NCI-H524 treated with DMSO at 0.1 percent for 48 hours (cell line): ENCODE measurements at regions not wholly inside any gene's neighbourhood (a gene's known extent, or its start where the extent isn't known, plus 50 kb on each side); places are given as distances from the start of the nearest gene placed in this dataset.

Source experiments
- DNase-seq: peaks from one replicate; lab custom pipeline; 2025; lab: John Stamatoyannopoulos, UW

DNA sequence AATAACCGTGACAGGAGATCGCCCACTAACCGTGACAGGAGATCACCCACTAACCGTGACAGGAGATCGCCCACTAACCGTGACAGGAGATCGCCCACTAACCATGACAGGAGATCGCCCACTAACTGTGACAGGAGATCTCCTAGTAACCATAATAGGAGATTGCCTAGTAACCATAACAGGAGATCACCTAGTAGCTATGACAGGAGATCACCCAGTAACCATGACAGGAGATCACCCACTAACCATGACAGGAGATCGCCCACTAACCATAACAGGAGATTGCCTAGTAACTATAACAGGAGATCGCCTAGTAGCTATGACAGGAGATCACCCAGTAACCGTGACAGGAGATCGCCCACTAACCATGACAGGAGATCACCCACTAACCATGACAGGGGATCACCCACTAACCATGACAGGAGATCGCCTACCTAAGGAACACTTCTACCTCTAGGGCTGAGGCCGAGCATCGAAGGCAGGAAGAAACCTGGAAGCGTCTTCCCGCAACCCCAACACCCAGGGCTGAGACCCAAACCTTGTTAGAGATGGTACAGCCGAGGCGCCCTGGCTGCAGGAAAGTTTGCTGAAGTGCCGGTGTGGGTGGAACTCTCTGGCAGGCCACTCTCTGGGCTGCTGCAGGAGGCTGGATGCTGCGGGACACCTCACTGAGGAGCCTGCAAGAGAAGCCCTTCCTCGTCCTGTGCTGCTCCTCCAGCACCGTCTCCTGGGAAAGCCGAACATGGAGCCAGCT is 67.5 kb upstream of the THY1 start:
- no peak for DNase-seq

DNA sequence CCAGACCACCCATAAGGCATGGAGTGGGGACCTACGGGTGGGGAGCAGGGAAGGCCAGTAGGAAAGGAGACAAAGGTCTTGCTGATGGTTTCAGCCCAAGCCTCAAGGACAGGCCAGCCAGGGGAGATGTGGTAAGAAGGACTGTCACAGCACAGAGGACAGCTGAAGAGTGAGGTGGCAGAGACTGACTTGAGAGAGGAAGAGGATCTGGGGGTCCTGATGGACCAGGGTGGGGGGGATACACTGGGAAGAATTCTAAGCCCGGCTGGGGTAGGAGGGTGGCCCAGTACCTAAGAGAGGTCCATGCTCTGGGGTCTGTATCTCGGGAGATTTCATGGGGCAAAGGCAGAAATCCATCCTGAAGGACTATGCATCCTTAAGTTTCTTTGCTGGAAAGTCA is 66.1 kb upstream of the THY1 start:
- no peak for DNase-seq

DNA sequence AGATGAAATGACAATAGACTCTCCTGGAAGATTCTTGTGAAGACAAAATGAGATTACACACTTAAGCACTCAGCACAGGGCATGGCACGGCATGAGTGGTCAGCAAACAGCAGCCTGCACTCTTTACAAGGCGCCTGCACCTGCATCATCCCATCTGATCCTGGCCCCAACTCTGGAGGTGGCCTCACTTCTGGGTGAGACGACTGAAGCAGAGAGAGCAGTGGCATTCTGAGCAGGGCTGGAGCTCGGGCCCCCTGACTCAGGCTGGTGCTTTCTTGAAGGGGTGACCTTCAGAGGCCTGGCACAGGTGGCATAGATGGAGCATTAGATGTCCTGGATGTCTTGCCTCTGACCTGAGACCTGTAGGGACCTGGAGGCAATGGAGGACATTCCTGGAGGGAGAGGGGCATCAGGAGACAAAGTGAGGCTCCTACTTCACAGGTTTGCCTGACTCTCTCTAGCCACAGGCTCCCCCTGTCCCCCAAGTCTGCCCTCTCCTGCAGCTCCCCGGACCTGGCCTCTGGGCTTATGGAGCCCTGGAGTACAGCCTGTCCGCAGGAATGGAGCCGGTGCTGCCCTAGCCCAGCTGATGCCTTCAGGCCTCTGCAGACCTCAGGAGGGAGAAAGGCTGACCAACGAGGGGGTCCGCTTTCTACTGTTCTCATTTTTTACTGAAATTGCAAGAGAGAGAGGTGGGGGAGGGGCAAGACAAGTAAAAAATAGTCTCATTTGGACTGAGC is 65.5 kb upstream of the THY1 start:
- no peak for DNase-seq

DNA sequence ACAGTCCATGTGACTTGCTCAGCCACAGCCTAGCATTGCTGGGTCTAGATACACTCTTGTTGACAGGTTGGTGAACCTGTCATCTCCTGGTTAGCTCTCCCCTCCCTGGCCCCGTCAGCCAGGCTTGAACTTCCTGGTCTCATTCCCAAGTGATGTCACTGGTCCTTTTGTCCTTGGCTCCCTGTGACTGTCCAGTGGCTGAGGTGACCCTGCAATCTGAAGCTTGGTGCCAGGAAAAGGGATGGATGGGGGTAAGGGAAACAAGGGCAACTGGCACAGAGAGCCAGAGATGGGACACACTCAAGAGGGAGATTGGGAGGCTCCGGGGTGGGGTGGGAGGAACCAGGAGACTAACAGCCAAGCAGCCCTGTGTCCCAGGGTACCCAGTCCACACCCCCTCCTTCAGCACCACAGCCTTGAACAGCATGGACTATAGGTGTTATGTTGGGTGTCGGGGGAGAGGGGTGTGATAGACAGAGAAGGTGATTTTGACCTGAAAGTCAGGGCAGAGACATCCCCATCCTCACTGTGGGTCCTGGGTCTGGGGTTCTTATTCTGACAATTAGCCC is 63.8 kb upstream of the THY1 start:
- DNase-seq: no peak

DNA sequence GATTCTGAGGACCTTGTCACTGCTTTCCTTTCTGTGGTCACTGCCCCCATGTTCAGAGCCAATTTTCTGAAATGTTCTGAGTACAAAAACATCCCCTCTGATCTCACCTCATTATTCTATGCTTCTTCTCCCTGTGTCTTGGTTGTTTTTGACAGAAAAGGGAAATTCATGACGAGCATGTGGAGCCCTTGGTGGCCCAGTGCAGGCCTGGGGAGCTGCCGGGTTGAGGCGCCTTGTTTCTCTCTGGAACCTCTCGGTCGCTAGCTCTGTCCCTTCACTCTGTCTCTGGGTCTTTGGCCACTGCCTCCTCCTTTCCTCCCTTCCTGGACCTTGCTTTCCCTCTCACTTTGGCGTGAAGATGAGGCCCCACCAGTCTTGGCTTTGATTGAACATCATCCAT is 63.0 kb upstream of the THY1 start:
- no peak for DNase-seq

DNA sequence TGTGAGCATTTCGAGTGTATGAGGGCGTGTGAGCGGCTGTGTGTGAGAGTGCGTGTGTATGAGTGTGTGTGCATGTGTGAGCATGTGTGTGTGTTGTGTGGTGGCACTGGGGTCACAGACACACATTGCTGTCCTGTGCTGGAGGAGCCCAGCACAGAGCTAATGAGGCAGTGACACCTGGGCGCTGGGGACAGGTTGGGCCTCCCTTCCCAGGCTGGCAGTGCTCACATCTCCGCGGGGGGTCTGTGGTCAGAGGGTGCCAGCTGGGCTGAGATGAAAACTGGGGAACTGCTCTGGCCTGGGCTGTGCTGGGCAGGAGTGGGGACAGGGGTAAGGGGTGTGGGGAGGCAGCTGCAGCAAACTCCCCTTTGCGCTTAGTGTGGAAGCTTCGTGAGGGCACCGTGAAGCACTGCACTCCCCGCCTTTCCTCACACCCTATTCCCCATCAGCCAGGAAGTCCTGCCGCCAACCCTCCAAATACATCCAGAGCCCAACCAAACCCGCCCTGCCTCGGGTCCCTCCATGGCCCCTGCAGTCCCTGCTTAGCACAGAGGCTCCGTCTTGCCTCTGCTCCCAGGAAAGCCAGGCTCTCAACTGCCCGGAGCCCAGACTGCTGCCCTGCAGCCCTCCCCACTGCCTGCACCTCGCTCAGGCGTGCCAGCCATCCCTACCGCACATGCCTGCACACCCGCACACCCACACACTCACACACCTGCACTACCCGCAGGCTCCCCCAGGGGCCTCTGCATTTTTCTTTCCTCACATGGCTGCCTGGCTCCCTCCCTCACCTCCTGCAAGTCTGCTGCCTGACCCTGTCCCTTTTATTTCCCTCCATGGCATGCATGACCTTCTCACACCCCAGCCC is 62.0 kb upstream of the THY1 start:
- no peak for DNase-seq

DNA sequence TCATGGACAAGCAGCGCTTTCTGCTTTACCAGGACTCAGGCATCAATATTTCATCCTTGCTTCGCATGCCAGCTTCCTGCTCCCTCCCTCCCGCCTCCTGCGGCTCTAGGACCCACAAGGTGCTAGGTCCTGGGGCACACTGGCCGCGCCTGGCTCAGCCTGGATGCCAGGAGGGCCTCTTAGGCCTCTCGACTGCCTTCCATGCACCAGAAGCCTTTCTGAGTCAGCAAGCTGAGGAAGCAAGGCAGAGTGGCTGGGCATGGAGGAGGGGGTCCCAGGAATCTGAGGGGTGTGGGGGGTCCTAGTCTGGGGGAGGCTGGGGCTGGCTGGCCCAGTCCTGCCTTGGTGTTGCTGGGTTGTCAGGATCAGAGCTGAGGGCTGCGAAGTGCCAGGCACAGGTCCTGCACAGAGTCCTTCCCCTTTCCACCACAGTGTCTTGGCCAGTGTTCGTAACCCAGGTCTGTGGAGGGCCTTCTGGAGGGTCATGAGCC is 61.0 kb upstream of the THY1 start:
- no peak for DNase-seq

DNA sequence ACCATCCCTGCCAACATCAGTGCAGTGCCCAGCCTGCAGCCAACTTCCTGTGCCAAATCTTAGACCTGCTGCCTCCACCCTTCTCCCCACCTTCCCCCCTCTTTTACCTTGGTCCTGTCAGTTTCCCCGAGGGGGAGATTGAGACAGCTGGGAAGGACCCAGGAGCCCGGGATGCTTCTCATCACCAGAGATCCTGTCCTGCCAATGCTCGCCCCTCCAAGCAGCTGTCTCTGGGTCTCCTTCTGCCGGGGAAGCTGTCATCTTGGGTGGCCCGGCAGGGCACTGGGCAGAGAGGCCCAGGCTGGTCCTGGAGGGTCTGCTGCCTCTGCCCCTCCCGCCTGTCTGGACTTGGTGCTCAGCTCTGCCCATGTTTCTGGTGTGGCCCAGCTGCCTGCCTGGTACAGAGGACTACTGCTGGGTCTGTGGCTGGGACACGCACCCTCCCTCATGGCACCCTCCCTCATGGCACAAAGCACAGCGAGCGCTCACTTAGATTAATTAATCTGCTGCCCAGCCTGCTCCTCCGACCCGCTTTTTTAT is 60.4 kb upstream of the THY1 start:
- DNase-seq: no peak

DNA sequence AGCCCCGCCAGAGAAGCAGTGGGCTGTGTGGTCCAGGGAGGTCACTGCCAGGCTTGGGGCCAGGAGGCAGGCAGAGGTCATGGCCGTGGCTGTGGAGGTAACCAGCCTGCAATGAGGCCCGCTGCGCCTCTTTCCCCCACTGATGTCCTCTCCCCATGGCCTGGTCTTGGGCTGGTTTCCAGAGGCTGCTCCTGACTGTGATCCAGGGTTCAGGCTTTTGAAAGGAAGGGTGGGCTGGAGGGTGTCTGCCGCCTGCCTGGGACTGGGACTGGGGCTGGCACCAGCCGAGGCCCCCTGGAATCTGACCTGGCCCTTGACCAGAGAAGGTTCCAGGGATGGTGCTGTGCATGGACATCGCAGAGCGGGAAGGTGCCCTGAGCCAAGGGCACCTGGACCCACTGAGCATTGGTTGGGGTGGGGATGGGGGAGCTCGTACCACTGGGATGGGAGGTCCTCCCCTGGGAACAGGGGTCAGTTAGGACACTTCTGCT is 59.6 kb upstream of the THY1 start:
- DNase-seq: no peak

DNA sequence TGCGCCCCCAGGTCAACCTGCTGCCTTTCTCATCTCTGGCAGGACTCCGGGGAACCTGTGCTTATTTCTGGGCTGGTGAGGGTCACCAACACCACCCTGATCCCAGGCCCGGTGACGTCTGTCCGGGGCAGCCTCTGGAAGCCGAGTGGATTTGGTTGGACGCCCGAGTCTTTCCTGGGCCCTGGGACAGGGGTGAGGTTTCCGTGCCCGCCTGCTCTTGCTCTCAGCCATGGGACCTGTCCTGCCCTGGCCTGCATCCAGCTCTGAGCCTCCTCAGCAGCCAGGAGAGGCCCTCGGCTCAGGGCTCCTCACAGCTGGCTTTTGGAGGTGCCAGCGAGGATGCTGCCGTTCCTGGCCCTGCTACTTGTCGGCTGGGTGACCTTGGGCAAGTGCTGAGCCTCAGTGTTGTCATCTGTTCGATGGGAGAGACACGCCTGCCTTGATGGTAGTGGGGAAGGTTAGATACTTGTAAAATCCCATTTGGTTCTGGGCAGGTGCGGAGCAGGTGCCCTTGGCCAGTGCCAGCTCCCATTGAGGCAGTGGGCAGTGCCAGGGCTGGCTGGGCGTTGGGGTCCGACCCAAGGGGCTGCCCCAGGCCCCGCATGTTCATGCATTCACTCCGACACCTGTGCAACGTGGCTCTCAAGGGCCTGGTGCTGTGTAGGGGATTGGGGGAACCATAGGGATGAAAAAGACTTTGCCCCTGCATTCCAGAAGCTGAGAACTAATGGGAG is 58.9 kb upstream of the THY1 start:
- DNase-seq: no peak

DNA sequence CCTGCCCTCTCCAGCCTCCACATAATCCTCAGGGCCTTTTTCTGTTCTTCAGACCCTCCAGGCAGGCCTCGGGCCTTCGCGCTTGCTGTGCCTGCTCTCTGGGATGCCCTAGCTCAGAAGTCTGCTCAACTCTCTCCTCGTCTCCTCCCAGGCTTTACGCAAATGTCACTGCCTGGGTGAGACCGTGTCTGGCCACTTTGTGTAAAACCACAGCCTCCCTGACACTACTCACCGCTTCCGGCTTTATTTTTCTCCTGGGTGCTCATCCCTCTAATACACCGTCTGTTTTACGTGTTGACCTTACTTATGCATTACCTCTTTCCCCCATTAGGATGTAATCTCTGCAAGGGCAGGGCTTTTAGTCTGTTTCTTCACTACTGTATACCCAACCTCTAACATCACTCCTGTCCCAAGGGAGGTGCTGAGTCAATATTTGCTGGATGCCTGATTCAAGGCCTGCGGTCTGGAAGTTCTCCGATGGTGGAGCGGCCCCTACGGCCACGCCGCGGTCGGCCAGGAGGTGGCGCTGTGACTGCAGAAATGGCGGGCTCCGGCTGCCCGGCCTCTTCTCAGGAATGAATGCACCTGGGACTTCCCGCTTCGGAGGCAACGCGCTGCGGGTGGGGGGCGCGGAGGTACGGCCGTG is 58.2 kb upstream of the THY1 start:
- DNase-seq: no peak

DNA sequence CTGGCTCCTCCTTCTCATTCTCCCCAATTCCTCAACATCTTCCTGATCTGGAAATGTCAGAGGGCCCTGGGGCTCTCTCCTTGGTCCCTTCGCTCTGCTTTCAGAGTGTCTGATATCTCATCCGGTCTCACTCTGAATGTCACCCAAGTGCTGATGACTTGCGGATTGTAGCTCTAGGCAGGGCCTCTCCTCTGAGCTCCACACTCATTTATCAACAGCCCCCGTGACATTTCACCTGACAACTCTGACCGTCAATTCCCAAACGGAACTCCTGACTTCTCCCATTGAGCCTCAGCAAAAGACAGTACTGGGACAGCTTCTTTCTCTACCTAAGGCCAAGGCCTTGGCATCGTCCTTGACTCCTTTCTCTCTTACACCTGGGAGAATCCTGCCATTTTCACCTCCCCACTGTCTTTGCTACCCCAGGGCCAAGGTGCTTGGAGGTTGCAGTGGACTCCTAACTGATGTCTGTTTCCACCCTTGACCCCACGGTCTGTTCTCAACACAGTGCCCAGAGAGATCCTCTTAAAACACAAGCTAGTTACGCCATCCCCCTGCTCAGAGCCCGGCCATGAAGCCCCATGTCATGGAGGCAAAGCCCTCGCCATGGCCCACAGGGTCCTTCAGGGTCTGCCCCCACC is 57.5 kb upstream of the THY1 start:
- no peak for DNase-seq

DNA sequence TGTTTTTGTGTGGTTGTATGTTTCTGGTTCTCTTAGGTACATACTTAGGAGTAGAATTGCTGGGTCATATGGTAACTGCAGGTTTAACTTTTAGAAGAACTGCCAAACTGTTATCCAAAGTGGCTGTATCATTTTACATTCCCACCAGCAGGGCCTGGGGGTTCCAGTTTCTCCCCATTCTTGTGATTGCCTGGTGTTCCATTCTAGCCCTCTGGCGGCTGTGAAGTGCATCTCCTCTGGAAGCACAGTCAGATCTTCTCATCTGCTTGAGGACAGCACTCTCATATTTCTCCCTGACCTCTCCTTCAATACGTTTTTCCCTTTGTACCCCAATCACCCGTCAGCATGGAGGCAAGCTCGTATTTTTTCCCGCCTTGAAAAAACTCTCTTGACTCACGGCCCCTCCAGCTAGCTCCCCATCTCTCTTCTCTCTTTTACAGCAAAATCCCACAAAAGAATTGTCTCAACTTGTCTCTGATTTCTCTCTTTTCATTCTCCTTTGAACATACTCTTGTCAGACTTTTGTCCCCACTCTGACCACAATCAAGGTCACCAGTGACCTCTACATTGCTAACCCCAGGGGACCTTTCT is 56.8 kb upstream of the THY1 start:
- DNase-seq: no peak

DNA sequence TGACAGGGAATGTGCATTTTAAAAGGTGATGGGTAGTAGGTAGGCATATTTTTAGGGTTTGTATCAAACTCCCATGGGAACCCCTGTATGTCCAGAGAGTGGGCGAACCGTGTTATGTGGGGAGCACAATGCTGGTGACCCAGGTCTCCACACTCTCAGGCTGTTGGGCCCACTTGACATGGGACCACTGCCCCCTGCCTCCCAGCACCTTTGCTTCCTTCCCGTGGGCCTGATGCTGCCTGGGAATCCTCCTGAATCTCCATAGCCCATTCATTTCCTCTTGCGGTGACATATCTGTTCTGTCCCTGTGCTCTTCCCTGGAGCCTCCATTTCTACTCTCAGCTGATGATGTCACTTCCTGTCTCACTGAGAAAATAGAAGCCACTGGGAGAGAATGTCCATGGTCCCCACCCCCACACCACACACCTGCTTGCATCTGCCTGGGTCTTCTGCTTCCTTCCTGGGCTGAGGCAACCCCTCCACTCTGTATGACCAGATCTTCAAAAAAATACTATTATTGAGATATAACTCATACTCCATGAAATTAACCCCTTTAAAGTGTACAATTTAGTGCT is 55.8 kb upstream of the THY1 start:
- DNase-seq: no peak

DNA sequence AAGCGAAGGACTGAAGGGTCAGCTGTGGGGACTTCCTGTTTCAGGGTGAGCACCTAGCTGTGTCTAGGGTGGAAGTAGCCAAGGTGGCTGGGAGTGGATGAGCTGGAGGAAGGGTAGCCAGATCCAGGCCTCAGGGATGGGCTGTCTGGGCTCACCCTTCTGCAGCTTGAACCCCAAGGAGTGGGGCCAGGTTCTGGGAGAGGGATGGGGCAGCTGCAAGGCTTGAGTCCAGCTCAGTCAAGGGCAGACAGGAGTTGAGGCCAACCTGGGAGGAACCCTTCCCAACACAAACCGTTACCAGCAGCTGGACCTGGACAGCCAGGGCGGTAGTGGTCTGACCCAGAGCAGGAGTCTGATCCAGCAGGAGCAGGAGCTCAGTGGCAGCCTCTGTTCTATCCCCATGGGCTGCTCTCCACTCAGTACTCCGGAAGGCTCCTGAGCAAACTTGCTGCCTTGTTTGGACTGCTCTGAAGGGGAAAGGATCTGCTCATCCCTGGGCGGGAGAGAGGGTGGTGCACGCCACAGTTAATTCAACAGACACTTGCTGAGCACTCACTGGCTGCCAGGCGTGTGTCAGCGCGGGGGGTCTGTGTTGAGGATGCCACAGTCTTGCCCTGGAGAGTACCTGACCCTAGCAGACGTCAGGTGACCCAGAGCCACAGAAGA is 53.8 kb upstream of the THY1 start:
- DNase-seq: no peak

DNA sequence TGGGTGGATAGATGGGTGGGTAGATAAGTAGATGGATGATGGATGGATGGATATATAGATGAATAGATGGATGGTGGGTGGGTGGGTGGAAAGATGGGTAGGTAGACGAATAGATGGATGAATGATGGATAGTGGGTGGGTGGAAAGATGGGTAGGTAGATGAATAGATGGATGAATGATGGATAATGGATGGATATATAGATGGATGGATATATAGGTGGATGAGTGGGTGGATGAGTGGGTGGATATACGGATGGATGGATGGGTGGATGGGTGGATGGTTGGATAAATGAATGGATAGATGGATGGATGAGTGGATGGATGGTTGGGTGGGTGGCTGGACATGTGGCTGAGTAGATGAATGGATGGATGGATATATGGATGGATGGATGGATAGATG is 53.1 kb upstream of the THY1 start:
- DNase-seq: no peak

DNA sequence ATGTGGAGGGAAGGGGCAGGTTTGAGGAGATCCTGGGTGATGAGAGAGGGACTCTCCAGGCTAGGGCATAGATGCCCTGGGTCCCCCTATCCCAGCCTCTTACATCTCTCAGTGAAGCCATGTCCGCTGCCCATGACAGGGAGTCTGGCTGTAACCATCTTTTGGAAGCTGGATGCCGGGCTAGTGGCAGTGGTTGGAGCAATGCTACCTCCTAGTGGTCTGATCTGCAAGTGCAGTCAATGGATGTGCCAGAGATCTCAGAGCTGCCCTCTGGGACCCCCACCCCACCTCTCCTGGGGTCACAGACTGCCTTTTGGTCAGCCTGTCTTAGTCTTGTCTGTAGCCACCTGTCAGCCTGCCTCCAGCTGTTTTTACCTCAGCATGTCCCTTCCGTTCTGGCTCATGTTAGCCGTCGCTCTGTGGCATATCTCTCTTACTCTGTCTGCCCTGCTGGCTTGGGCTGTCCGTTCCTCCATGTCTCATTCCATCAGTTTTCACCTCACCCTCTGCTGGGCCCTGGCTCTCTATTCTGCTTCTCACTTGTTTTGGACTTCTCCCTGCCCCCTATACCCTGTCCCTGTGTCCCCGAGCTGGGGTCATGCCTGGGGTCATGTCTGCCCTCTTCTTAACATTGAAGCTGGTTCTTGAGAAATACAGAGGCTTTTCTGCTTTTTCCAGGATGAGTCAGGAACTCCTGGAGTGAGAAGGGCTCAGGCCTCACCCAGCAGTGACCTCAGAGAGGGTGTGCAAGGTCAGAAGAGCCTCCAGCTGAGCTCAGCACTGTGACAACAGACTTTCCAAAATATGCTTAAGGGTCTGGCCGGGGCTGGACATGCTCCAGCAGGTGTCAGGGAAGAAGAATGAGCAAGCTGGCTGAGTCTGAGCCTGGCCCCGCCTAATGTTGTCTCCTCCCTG is 52.0 kb upstream of the THY1 start:
- no peak for DNase-seq
